ENCODE measurements at regions not wholly inside any gene's neighbourhood (a gene's known extent, or its start where the extent isn't known, plus 50 kb on each side); places are given as distances from the start of the nearest gene placed in this dataset.

DNA sequence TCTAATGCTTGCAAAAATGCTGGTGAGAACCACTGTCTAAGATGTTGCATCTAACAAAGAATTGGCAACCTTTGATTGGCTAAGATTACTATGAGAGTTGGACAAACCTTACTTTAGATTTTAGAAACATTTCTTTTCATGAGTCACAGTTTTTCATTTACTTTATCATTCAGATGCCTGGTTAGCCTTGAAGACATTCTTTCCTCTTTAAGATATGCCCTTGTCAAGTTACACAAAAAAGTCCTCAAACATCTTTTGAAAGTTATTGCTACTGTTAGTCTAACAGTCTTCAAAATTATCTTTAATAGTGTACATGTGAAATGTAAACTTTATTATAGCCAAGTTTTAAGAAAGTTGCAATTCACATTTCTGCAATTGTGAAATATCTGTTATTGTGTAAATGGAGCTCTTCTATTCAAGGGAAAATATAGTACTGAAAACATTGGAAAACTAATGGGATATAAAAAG, 276.3 kb downstream of the RND3 start:
- Mint-ChIP-seq H3K4me1 (ENCODE audit: low read depth, unreplicated experiment) (peaks cover 19% of the 10 kb centered on the region), H3K27me3 (ENCODE audit: unreplicated experiment) (no peaks in the 10 kb centered on the region), H3K9me3 (ENCODE audit: low read depth, unreplicated experiment) (no peaks in the 10 kb centered on the region), H3K27ac (ENCODE audit: unreplicated experiment) (no peak overlapping the region), H3K36me3 (ENCODE audit: insufficient read depth, unreplicated experiment) (no peaks in the 10 kb centered on the region), H3K4me3 (ENCODE audit: low read depth, unreplicated experiment) (no peak overlapping the region)
- no peak for DNase-seq
- CTCF ChIA-PET, result no interaction called here
- BruUV-seq (replicated peaks), result no TSS peak
- intact Hi-C loops (cut with micrococcal nuclease; ENCODE audit: unreplicated experiment), result no loop called here
- TF ChIP-seq, protein P1, sequence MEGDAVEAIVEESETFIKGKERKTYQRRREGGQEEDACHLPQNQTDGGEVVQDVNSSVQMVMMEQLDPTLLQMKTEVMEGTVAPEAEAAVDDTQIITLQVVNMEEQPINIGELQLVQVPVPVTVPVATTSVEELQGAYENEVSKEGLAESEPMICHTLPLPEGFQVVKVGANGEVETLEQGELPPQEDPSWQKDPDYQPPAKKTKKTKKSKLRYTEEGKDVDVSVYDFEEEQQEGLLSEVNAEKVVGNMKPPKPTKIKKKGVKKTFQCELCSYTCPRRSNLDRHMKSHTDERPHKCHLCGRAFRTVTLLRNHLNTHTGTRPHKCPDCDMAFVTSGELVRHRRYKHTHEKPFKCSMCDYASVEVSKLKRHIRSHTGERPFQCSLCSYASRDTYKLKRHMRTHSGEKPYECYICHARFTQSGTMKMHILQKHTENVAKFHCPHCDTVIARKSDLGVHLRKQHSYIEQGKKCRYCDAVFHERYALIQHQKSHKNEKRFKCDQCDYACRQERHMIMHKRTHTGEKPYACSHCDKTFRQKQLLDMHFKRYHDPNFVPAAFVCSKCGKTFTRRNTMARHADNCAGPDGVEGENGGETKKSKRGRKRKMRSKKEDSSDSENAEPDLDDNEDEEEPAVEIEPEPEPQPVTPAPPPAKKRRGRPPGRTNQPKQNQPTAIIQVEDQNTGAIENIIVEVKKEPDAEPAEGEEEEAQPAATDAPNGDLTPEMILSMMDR (IDR thresholded peaks at IDR 0.05; ENCODE audit: unreplicated experiment), result no peak

GRCh38 chr2:150209746-150210145, 277.7 kb downstream of the RND3 start:
- Mint-ChIP-seq H3K4me1 (ENCODE audit: low read depth, unreplicated experiment) (peaks cover 16% of the 10 kb centered on the region), H3K27me3 (ENCODE audit: unreplicated experiment) (no peaks in the 10 kb centered on the region), H3K4me3 (ENCODE audit: low read depth, unreplicated experiment) (no peak overlapping the region), H3K9me3 (ENCODE audit: low read depth, unreplicated experiment) (no peaks in the 10 kb centered on the region), H3K27ac (ENCODE audit: unreplicated experiment) (no peak overlapping the region), H3K36me3 (ENCODE audit: insufficient read depth, unreplicated experiment) (no peaks in the 10 kb centered on the region)
- CTCF ChIA-PET, result no interaction called here
- intact Hi-C loops (cut with micrococcal nuclease; ENCODE audit: unreplicated experiment), result no loop called here
- TF ChIP-seq, protein P1 (IDR thresholded peaks at IDR 0.05; ENCODE audit: unreplicated experiment), result no peak
- no TSS peak for BruUV-seq (replicated peaks)
- DNase-seq, result no peak

DNA sequence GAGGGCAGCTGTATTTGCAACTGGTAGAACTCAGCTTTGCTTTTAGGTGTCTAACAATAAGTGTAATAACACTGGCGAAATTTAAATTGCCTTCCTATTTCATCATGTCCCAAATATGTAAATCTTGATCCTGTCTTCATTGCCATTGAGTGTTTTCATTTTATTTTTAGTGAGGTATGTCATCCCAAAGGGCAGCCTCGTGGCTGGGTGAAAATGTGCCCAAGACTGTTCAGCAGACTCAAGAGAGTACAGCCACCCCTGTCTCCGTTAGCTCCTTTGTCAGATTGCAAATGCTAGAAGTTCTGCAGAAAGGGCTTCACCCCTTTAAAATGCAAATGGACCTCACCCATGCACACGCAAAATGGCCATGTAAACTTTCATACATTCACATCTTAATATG, 278.8 kb downstream of the RND3 start:
- TF ChIP-seq, protein P1 (IDR thresholded peaks at IDR 0.05; ENCODE audit: unreplicated experiment), result no peak
- H3K4me1 Mint-ChIP-seq (ENCODE audit: low read depth, unreplicated experiment), result peaks cover 19% of the 10 kb centered on the region
- no peak for DNase-seq
- H3K9me3 Mint-ChIP-seq (ENCODE audit: low read depth, unreplicated experiment), result no peaks in the 10 kb centered on the region
- no peak overlapping the region for H3K27ac Mint-ChIP-seq (ENCODE audit: unreplicated experiment)
- CTCF ChIA-PET, result no interaction called here
- H3K27me3 Mint-ChIP-seq (ENCODE audit: unreplicated experiment), result no peaks in the 10 kb centered on the region
- no peaks in the 10 kb centered on the region for H3K36me3 Mint-ChIP-seq (ENCODE audit: insufficient read depth, unreplicated experiment)
- BruUV-seq (replicated peaks), result no TSS peak
- intact Hi-C loops (cut with micrococcal nuclease; ENCODE audit: unreplicated experiment), result no loop called here
- H3K4me3 Mint-ChIP-seq (ENCODE audit: low read depth, unreplicated experiment), result no peak overlapping the region

DNA sequence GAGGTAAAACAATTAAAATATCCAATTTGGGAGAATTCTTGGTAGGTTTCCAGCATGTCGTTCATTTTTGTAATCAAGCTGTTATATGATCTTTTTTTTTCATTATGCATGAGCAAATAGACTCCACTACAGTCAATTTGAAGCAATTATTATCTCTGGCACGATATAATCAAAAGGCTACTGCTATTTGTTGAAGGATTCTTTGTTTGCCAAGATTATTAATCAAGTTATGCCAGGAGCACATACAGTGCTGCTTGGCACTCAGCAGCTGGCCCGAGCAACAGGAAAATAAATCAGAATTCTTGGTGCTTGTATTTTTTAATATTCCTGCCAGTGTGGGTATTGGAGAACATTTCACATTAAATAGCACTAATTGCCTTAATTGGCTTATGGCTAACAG, 279.5 kb downstream of the RND3 start:
- H3K4me1 Mint-ChIP-seq (ENCODE audit: low read depth, unreplicated experiment), result peaks cover 17% of the 10 kb centered on the region
- no peak overlapping the region for H3K4me3 Mint-ChIP-seq (ENCODE audit: low read depth, unreplicated experiment)
- TF ChIP-seq, protein P1 (IDR thresholded peaks at IDR 0.05; ENCODE audit: unreplicated experiment), result no peak
- BruUV-seq (replicated peaks), result no TSS peak
- DNase-seq, result no peak
- intact Hi-C loops (cut with micrococcal nuclease; ENCODE audit: unreplicated experiment), result no loop called here
- CTCF ChIA-PET, result no interaction called here
- no peaks in the 10 kb centered on the region for H3K36me3 Mint-ChIP-seq (ENCODE audit: insufficient read depth, unreplicated experiment)
- H3K9me3 Mint-ChIP-seq (ENCODE audit: low read depth, unreplicated experiment), result no peaks in the 10 kb centered on the region
- H3K27ac Mint-ChIP-seq (ENCODE audit: unreplicated experiment), result no peak overlapping the region
- H3K27me3 Mint-ChIP-seq (ENCODE audit: unreplicated experiment), result no peaks in the 10 kb centered on the region

Data from Calu3 (cell line).